GM12878 (cell line): ENCODE measurements at regions not wholly inside any gene's neighbourhood (a gene's known extent, or its start where the extent isn't known, plus 50 kb on each side); places are given as distances from the start of the nearest gene placed in this dataset.

Experiments used
- BCL3 ChIP-seq: IDR thresholded peaks from 2 replicates; pipeline ENCODE4 v1.6.1; 2011; ENCODE audit warnings: borderline replicate concordance, low read depth, mild to moderate bottlenecking, moderate library complexity, low read length; ENCODE audit not compliant: insufficient read depth, poor library complexity, severe bottlenecking
- YY1 ChIP-seq: IDR thresholded peaks from 2 replicates; pipeline ENCODE4 v1.6.1; 2011; ENCODE audit warnings: low read depth, mild to moderate bottlenecking, low read length

GRCh38 chr16:6374821-6375220 is 957.8 kb upstream of the RBFOX1 start:
- no peak for TF ChIP-seq BCL3
- TF ChIP-seq YY1: no peak
